HUES48 (cell line): ENCODE measurements at regions not wholly inside any gene's neighbourhood (a gene's known extent, or its start where the extent isn't known, plus 50 kb on each side); places are given as distances from the start of the nearest gene placed in this dataset.
"Not testable (repeated sequence)": the region's sequence is repeated elsewhere in the genome, so short reads cannot be mapped to it uniquely, and the experiment has no call there.

Source experiments
- H3K27ac ChIP-seq: one replicate; pipeline ENCODE4 v1.7.0; 2013; ENCODE audit warnings: low read depth, low read length, inconsistent platforms
- H3K27me3 ChIP-seq: 2 replicates; pipeline ENCODE4 v1.6.1; 2013; ENCODE audit warnings: mild to moderate bottlenecking, low read length; ENCODE audit not compliant: control insufficient read depth, insufficient read depth
- H3K36me3 ChIP-seq: 2 replicates; pipeline ENCODE4 v1.6.1; 2013; ENCODE audit warnings: low read length; ENCODE audit not compliant: control insufficient read depth, insufficient read depth
- H3K4me1 ChIP-seq: 2 replicates; pipeline ENCODE4 v1.6.1; 2013; ENCODE audit warnings: mild to moderate bottlenecking, low read length; ENCODE audit not compliant: control insufficient read depth, insufficient read depth
- H3K4me3 ChIP-seq: 2 replicates; pipeline ENCODE4 v1.5.1; 2013; ENCODE audit warnings: mild to moderate bottlenecking, low read depth, low read length
- H3K9ac ChIP-seq: 2 replicates; pipeline ENCODE4 v1.6.1; 2013; ENCODE audit warnings: mild to moderate bottlenecking, low read depth, low read length, moderate library complexity
- H3K9me3 ChIP-seq: 2 replicates; pipeline ENCODE4 v1.6.1; 2013; ENCODE audit warnings: low read length; ENCODE audit not compliant: control insufficient read depth, insufficient read depth

GRCh38 chr9:104195142-104195541, 101.0 kb downstream of the SMC2 start:
- H3K36me3 ChIP-seq, H3K4me3 ChIP-seq, H3K4me1 ChIP-seq, H3K27ac ChIP-seq, H3K9ac ChIP-seq, H3K9me3 ChIP-seq, H3K27me3 ChIP-seq: not testable (repeated sequence)

- Histone ChIP-seq H3K36me3 (no peaks in the 10 kb centered on the region), H3K9me3 (peaks cover 9% of the 10 kb centered on the region), H3K9ac (no peak overlapping the region), H3K4me3 (no peak overlapping the region), H3K27me3 (no peaks in the 10 kb centered on the region), H3K27ac (no peak overlapping the region), H3K4me1 (no peaks in the 10 kb centered on the region)
These were observed 106.4 kb downstream of the SMC2 start for GRCh38 chr9:104200456-104200994.

GRCh38 chr9:104206766-104207165, 112.7 kb downstream of the SMC2 start:
- Histone ChIP-seq H3K4me1 (no peaks in the 10 kb centered on the region), H3K9me3 (no peaks in the 10 kb centered on the region), H3K9ac (no peak overlapping the region), H3K27ac (no peak overlapping the region), H3K4me3 (no peak overlapping the region), H3K36me3 (no peaks in the 10 kb centered on the region), H3K27me3 (no peaks in the 10 kb centered on the region)

- H3K4me1 ChIP-seq = no peaks in the 10 kb centered on the region
- H3K4me3 ChIP-seq = no peak overlapping the region
- no peak overlapping the region for H3K27ac ChIP-seq
- no peaks in the 10 kb centered on the region for H3K9me3 ChIP-seq
- H3K9ac ChIP-seq = no peak overlapping the region
- no peaks in the 10 kb centered on the region for H3K36me3 ChIP-seq
- H3K27me3 ChIP-seq = no peaks in the 10 kb centered on the region
These were observed 115.3 kb downstream of the SMC2 start for GRCh38 chr9:104209387-104209786.

GRCh38 chr9:104227108-104227507, 133.0 kb downstream of the SMC2 start:
- Histone ChIP-seq H3K27me3 (no peaks in the 10 kb centered on the region), H3K27ac (no peak overlapping the region), H3K36me3 (no peaks in the 10 kb centered on the region), H3K4me1 (no peaks in the 10 kb centered on the region), H3K9me3 (no peaks in the 10 kb centered on the region), H3K9ac (no peak overlapping the region), H3K4me3 (no peak overlapping the region)

GRCh38 chr9:104232781-104233341, 138.8 kb downstream of the SMC2 start:
- no peaks in the 10 kb centered on the region for H3K36me3 ChIP-seq
- H3K4me3 ChIP-seq = no peak overlapping the region
- H3K9me3 ChIP-seq = peaks cover 20% of the 10 kb centered on the region
- no peaks in the 10 kb centered on the region for H3K4me1 ChIP-seq
- H3K9ac ChIP-seq = no peak overlapping the region
- H3K27me3 ChIP-seq = no peaks in the 10 kb centered on the region
- no peak overlapping the region for H3K27ac ChIP-seq

- Histone ChIP-seq H3K27ac (no peak overlapping the region), H3K9ac (no peak overlapping the region)
These were observed 139.3 kb downstream of the SMC2 start for GRCh38 chr9:104233366-104233765.

GRCh38 chr9:104234632-104235337, 140.7 kb downstream of the SMC2 start:
- H3K9ac ChIP-seq, H3K4me1 ChIP-seq, H3K36me3 ChIP-seq, H3K27ac ChIP-seq, H3K4me3 ChIP-seq, H3K27me3 ChIP-seq: not testable (repeated sequence)
- H3K9me3 ChIP-seq = peaks cover 20% of the 10 kb centered on the region

More at GRCh38 chr9:104233366-104233765, 139.3 kb downstream of the SMC2 start:
- peaks cover 20% of the 10 kb centered on the region for H3K9me3 ChIP-seq
- H3K27me3 ChIP-seq = no peaks in the 10 kb centered on the region
- no peaks in the 10 kb centered on the region for H3K36me3 ChIP-seq
- no peaks in the 10 kb centered on the region for H3K4me1 ChIP-seq
- H3K4me3 ChIP-seq = no peak overlapping the region

- not testable (repeated sequence) for H3K4me1 ChIP-seq, H3K27me3 ChIP-seq, H3K4me3 ChIP-seq, H3K36me3 ChIP-seq, H3K27ac ChIP-seq, H3K9ac ChIP-seq
- peaks cover 20% of the 10 kb centered on the region for H3K9me3 ChIP-seq
These were observed 141.4 kb downstream of the SMC2 start for GRCh38 chr9:104235347-104236120.

GRCh38 chr9:104238668-104239067, 144.6 kb downstream of the SMC2 start:
- H3K9me3 ChIP-seq = peaks cover 18% of the 10 kb centered on the region
- no peak overlapping the region for H3K9ac ChIP-seq
- H3K4me3 ChIP-seq = no peak overlapping the region
- H3K4me1 ChIP-seq = no peaks in the 10 kb centered on the region
- H3K27ac ChIP-seq = no peak overlapping the region
- H3K36me3 ChIP-seq = no peaks in the 10 kb centered on the region
- H3K27me3 ChIP-seq = no peaks in the 10 kb centered on the region

GRCh38 chr9:104240890-104241289, 146.8 kb downstream of the SMC2 start:
- Histone ChIP-seq H3K4me1 (no peaks in the 10 kb centered on the region), H3K4me3 (no peak overlapping the region), H3K27me3 (no peaks in the 10 kb centered on the region), H3K9me3 (peaks cover 15% of the 10 kb centered on the region), H3K36me3 (no peaks in the 10 kb centered on the region), H3K9ac (no peak overlapping the region), H3K27ac (no peak overlapping the region)
